ENCODE measurements at regions not wholly inside any gene's neighbourhood (a gene's known extent, or its start where the extent isn't known, plus 50 kb on each side); places are given as distances from the start of the nearest gene placed in this dataset.
A peak's percentile ranks its signal among the peaks of the same experiment; 100 is the strongest.

GRCh38 chr1:209063767-209064659 is 519.5 kb upstream of the CAMK1G start:
- DNase-seq (ENCODE audit: low read depth), result peak; percentile 52

- no peak for DNase-seq (ENCODE audit: low read depth)
These were observed 518.4 kb upstream of the CAMK1G start for GRCh38 chr1:209064850-209065706.

GRCh38 chr1:209072481-209072880 is 511.0 kb upstream of the CAMK1G start:
- DNase-seq (ENCODE audit: low read depth), result peak; percentile 66

GRCh38 chr1:209073879-209074278 is 509.6 kb upstream of the CAMK1G start:
- no peak for DNase-seq (ENCODE audit: low read depth)

GRCh38 chr1:209074575-209075250 is 508.8 kb upstream of the CAMK1G start:
- DNase-seq (ENCODE audit: low read depth), result no peak

GRCh38 chr1:209076688-209077087 is 506.8 kb upstream of the CAMK1G start:
- DNase-seq (ENCODE audit: low read depth), result peak; percentile 36

GRCh38 chr1:209080170-209080781 is 503.2 kb upstream of the CAMK1G start:
- peak; percentile 81 for DNase-seq (ENCODE audit: low read depth)

- DNase-seq (ENCODE audit: low read depth), result no peak
These were observed 496.9 kb upstream of the CAMK1G start for GRCh38 chr1:209086486-209087192.

- DNase-seq (ENCODE audit: low read depth), result no peak
These were observed 489.1 kb upstream of the CAMK1G start for GRCh38 chr1:209094384-209094783.

- DNase-seq (ENCODE audit: low read depth), result peak; percentile 93
These were observed 487.6 kb upstream of the CAMK1G start for GRCh38 chr1:209095627-209096595.

- no peak for DNase-seq (ENCODE audit: low read depth)
These were observed 483.1 kb upstream of the CAMK1G start for GRCh38 chr1:209100460-209100859.

- DNase-seq (ENCODE audit: low read depth), result no peak
These were observed 482.4 kb upstream of the CAMK1G start for GRCh38 chr1:209101106-209101505.

GRCh38 chr1:209102120-209102519 is 481.4 kb upstream of the CAMK1G start:
- no peak for DNase-seq (ENCODE audit: low read depth)

- no peak for DNase-seq (ENCODE audit: low read depth)
These were observed 481.0 kb upstream of the CAMK1G start for GRCh38 chr1:209102531-209102930.

- no peak for DNase-seq (ENCODE audit: low read depth)
These were observed 480.4 kb upstream of the CAMK1G start for GRCh38 chr1:209103092-209103491.

GRCh38 chr1:209104646-209105045 is 478.9 kb upstream of the CAMK1G start:
- DNase-seq (ENCODE audit: low read depth), result no peak

- peak; percentile 39 for DNase-seq (ENCODE audit: low read depth)
These were observed 477.8 kb upstream of the CAMK1G start for GRCh38 chr1:209105701-209106100.

- peak; percentile 79 for DNase-seq (ENCODE audit: low read depth)
These were observed 477.2 kb upstream of the CAMK1G start for GRCh38 chr1:209106237-209106741.

- DNase-seq (ENCODE audit: low read depth), result no peak
These were observed 476.7 kb upstream of the CAMK1G start for GRCh38 chr1:209106861-209107260.

GRCh38 chr1:209107535-209107934 is 476.0 kb upstream of the CAMK1G start:
- DNase-seq (ENCODE audit: low read depth), result no peak

Measured in EH (cell line).